ENCODE measurements at regions not wholly inside any gene's neighbourhood (a gene's known extent, or its start where the extent isn't known, plus 50 kb on each side); places are given as distances from the start of the nearest gene placed in this dataset.

- no peaks in the 10 kb centered on the region for H3K4me1 Mint-ChIP-seq (ENCODE audit: insufficient read depth, unreplicated experiment)
- CTCF ChIA-PET, result interaction anchor here (0.6 kb wide), 2 partner anchors 109 to 214 kb away, joined by 3 read pairs; no protein-coding TSS in a partner anchor
- BruUV-seq (replicated peaks), result no TSS peak
- H3K36me3 Mint-ChIP-seq (ENCODE audit: insufficient read depth, unreplicated experiment), result no peaks in the 10 kb centered on the region
- H3K27me3 Mint-ChIP-seq (ENCODE audit: insufficient read depth, unreplicated experiment), result no peaks in the 10 kb centered on the region
- no peaks in the 10 kb centered on the region for H3K9me3 Mint-ChIP-seq (ENCODE audit: unreplicated experiment)
- TF ChIP-seq, protein P1, sequence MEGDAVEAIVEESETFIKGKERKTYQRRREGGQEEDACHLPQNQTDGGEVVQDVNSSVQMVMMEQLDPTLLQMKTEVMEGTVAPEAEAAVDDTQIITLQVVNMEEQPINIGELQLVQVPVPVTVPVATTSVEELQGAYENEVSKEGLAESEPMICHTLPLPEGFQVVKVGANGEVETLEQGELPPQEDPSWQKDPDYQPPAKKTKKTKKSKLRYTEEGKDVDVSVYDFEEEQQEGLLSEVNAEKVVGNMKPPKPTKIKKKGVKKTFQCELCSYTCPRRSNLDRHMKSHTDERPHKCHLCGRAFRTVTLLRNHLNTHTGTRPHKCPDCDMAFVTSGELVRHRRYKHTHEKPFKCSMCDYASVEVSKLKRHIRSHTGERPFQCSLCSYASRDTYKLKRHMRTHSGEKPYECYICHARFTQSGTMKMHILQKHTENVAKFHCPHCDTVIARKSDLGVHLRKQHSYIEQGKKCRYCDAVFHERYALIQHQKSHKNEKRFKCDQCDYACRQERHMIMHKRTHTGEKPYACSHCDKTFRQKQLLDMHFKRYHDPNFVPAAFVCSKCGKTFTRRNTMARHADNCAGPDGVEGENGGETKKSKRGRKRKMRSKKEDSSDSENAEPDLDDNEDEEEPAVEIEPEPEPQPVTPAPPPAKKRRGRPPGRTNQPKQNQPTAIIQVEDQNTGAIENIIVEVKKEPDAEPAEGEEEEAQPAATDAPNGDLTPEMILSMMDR (IDR thresholded peaks at IDR 0.05; ENCODE audit: unreplicated experiment), result no peak
- POLR2A ChIA-PET, result no interaction called here
- no peak overlapping the region for H3K4me3 Mint-ChIP-seq (ENCODE audit: unreplicated experiment)
- no peak overlapping the region for H3K27ac Mint-ChIP-seq (ENCODE audit: low read depth, unreplicated experiment)
- no peak for DNase-seq (ENCODE audit: unreplicated experiment)
- intact Hi-C loops (cut with micrococcal nuclease), result no loop called here
Observed at GRCh38 chr10:64079341-64079740, 558.1 kb downstream of the REEP3 start.

- no peaks in the 10 kb centered on the region for H3K4me1 Mint-ChIP-seq (ENCODE audit: insufficient read depth, unreplicated experiment)
- ChIA-PET POLR2A (no interaction called here), CTCF (interaction anchor here (0.6 kb wide), 1 partner anchor 215 kb away, joined by 3 read pairs; no protein-coding TSS in a partner anchor)
- H3K27ac Mint-ChIP-seq (ENCODE audit: low read depth, unreplicated experiment), result no peak overlapping the region
- H3K27me3 Mint-ChIP-seq (ENCODE audit: insufficient read depth, unreplicated experiment), result no peaks in the 10 kb centered on the region
- DNase-seq (ENCODE audit: unreplicated experiment), result no peak
- no peaks in the 10 kb centered on the region for H3K36me3 Mint-ChIP-seq (ENCODE audit: insufficient read depth, unreplicated experiment)
- no peak overlapping the region for H3K4me3 Mint-ChIP-seq (ENCODE audit: unreplicated experiment)
- BruUV-seq (replicated peaks), result no TSS peak
- intact Hi-C loops (cut with micrococcal nuclease), result no loop called here
- TF ChIP-seq, protein P1 (IDR thresholded peaks at IDR 0.05; ENCODE audit: unreplicated experiment), result no peak
- H3K9me3 Mint-ChIP-seq (ENCODE audit: unreplicated experiment), result no peaks in the 10 kb centered on the region
Observed at GRCh38 chr10:64080071-64080470, 558.9 kb downstream of the REEP3 start.

DNA sequence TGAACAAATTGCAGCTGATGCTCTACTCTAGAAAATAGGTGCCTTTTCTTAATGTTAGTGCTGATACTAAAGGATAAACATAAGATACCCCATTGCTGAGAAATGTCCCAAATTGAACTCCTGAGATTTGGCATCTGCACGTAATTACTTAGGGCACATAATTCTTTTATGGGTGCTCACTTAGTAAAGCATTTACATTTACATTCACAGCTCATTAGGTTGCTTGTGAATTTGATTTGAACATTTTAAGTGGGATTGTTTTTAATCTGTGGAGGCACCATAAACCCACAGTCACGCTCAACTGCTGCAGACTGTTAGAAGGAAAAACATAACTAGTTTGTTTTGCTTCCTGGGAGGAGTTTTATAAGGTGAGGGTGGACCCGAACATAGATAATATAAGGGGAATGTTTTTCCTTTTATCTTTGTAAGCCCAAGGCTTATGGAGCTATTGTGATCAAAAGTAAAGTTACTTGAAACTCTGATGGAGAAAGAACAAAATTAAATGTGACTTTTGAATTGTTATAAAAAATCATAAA lies 560.8 kb downstream of the REEP3 start:
- Mint-ChIP-seq H3K27ac (ENCODE audit: low read depth, unreplicated experiment) (no peak overlapping the region), H3K36me3 (ENCODE audit: insufficient read depth, unreplicated experiment) (no peaks in the 10 kb centered on the region), H3K4me1 (ENCODE audit: insufficient read depth, unreplicated experiment) (no peaks in the 10 kb centered on the region), H3K9me3 (ENCODE audit: unreplicated experiment) (no peaks in the 10 kb centered on the region), H3K4me3 (ENCODE audit: unreplicated experiment) (no peak overlapping the region), H3K27me3 (ENCODE audit: insufficient read depth, unreplicated experiment) (no peaks in the 10 kb centered on the region)
- CTCF ChIA-PET, result interaction anchor here (0.9 kb wide), 1 partner anchor 42 kb away, joined by 5 read pairs; no protein-coding TSS in a partner anchor
- DNase-seq (ENCODE audit: unreplicated experiment), result no peak
- POLR2A ChIA-PET, result interaction anchor here (0.7 kb wide), 1 partner anchor 152 kb away, joined by 3 read pairs; no protein-coding TSS in a partner anchor
- intact Hi-C loops (cut with micrococcal nuclease), result no loop called here
- TF ChIP-seq, protein P1 (IDR thresholded peaks at IDR 0.05; ENCODE audit: unreplicated experiment), result no peak
- BruUV-seq (replicated peaks), result no TSS peak

DNA sequence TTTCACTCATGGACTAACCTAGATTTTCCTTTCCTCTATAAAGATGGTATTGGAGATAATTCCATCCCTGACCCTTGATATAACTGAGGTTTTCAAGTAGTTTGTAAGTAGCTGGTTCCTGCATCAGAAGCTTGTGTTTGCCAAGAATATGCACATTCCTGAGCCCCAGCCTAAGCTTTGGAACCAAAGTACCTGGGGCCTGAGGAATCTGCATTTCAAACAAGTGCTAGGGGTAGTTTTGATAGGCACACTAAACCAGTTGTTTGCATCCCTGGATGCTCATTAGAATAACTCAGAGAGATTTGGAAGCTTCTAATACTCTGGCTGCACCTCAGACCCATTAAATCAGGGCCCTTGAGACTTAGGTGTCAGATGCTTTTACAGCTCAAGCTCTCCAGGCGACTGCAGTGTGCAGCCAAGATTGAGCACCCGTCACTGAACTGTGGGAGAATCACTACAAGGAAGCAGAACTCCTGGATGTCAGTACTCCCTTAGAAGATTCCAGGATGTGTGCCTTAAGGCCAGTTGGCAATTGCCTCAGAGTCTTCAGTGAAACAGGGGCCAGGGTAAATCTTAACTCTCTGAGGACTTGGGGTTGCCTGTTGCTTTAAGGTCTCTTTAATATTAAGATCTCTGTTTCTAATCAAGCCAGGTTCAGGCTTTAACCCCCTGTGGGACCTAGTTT lies 565.0 kb downstream of the REEP3 start:
- no peak overlapping the region for H3K27ac Mint-ChIP-seq (ENCODE audit: low read depth, unreplicated experiment)
- CTCF ChIA-PET, result interaction anchor here (0.6 kb wide), 2 partner anchors 149 to 454 kb away, joined by 3 to 5 read pairs; no protein-coding TSS in a partner anchor

More for the DNA sequence above, 565.0 kb downstream of the REEP3 start:
- POLR2A ChIA-PET, result interaction anchor here (0.9 kb wide), 1 partner anchor 8 kb away, joined by 3 read pairs; no protein-coding TSS in a partner anchor
- H3K9me3 Mint-ChIP-seq (ENCODE audit: unreplicated experiment), result no peaks in the 10 kb centered on the region
- no TSS peak for BruUV-seq (replicated peaks)
- no peaks in the 10 kb centered on the region for H3K27me3 Mint-ChIP-seq (ENCODE audit: insufficient read depth, unreplicated experiment)
- no peak overlapping the region for H3K4me3 Mint-ChIP-seq (ENCODE audit: unreplicated experiment)
- no peaks in the 10 kb centered on the region for H3K36me3 Mint-ChIP-seq (ENCODE audit: insufficient read depth, unreplicated experiment)
- no peak for DNase-seq (ENCODE audit: unreplicated experiment)
- intact Hi-C loops (cut with micrococcal nuclease), result no loop called here
- TF ChIP-seq, protein P1 (IDR thresholded peaks at IDR 0.05; ENCODE audit: unreplicated experiment), result no peak
- H3K4me1 Mint-ChIP-seq (ENCODE audit: insufficient read depth, unreplicated experiment), result peaks cover 6% of the 10 kb centered on the region

Data from MCF 10A (cell line).